ENCODE measurements at regions not wholly inside any gene's neighbourhood (a gene's known extent, or its start where the extent isn't known, plus 50 kb on each side); places are given as distances from the start of the nearest gene placed in this dataset.

DNA sequence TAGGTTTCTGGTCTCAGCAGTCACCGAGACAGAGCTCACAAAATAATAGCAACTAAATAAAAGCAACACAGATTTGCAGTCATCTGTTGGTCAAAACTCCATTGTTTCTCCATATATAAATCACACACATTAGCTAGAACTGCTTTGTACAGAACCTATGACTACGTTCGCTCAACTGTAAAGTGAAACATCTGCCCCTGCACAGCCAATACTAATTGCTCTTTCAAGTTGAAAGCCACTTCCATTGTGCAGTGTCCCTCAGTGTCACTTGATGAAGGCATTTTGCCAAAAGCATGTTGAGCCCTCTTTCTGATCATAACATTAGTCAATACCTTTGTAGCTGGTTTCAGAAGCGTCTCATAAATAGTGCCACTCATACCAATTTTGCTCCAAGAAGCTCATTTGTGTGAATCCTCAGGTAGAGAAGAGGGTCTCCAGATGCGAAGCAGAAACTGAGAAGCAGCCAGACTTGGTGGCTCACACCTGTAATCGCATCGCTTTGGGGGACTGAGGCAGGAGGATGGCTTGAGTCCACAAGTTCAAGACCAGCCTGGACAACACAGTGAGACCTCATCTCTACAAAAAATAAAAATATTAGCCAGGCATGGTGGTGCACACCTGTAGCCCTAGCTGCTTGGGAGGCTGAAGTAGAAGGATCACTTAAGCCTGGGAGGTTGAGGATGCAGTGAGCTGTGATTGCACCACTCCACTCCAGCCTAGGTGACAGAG, 68.9 kb downstream of the PERP start:
- TF ChIP-seq POLR2A (IDR thresholded peaks at IDR 0.05) (no peak), CTCF (IDR thresholded peaks at IDR 0.05 in 8 of 11, conservative IDR thresholded peaks at IDR 0.05 in 3 of 11) (no peak)
